ENCODE measurements at regions not wholly inside any gene's neighbourhood (a gene's known extent, or its start where the extent isn't known, plus 50 kb on each side); places are given as distances from the start of the nearest gene placed in this dataset.

DNA sequence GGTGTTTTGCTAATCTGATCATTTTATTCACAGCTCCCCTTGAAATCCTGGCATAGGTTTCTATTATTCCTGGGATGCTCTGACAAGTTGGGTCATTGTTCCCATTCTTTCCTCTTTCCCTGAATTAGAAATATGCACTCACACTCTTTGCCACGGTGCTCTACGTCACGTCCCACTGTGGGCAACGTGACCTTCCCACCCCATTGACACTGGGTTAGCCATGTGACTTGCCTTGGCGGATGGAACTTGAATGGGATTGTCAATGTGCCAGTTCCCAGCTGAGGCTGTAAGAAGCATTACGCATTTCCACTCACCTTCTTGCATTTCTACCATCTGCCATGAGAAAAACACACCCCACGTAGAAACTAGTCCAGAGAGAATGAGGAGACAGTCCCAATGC lies 492.4 kb downstream of the SHISA9 start:
- TF ChIP-seq, protein P1, sequence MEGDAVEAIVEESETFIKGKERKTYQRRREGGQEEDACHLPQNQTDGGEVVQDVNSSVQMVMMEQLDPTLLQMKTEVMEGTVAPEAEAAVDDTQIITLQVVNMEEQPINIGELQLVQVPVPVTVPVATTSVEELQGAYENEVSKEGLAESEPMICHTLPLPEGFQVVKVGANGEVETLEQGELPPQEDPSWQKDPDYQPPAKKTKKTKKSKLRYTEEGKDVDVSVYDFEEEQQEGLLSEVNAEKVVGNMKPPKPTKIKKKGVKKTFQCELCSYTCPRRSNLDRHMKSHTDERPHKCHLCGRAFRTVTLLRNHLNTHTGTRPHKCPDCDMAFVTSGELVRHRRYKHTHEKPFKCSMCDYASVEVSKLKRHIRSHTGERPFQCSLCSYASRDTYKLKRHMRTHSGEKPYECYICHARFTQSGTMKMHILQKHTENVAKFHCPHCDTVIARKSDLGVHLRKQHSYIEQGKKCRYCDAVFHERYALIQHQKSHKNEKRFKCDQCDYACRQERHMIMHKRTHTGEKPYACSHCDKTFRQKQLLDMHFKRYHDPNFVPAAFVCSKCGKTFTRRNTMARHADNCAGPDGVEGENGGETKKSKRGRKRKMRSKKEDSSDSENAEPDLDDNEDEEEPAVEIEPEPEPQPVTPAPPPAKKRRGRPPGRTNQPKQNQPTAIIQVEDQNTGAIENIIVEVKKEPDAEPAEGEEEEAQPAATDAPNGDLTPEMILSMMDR (IDR thresholded peaks at IDR 0.05) = no peak
- no peak for TF ChIP-seq POLR2A (IDR thresholded peaks at IDR 0.05)
